ENCODE measurements at regions not wholly inside any gene's neighbourhood (a gene's known extent, or its start where the extent isn't known, plus 50 kb on each side); places are given as distances from the start of the nearest gene placed in this dataset.

- peaks cover 0 to 5% of the 10 kb centered on the region in 2 donors for H3K4me1 Mint-ChIP-seq
- H3K36me3 ChIP-seq (ENCODE audit: control insufficient read depth, insufficient read depth, low read length): no peaks in the 10 kb centered on the region
- peaks cover 2% of the 10 kb centered on the region for H3K27me3 ChIP-seq (ENCODE audit: control insufficient read depth, insufficient read depth, low read length)
- intact Hi-C loops (cut with micrococcal nuclease): no loop called here
- H3K36me3 Mint-ChIP-seq: peaks cover 22% of the 10 kb centered on the region
- peaks cover 36 to 51% of the 10 kb centered on the region in 2 donors for H3K27me3 Mint-ChIP-seq (ENCODE audit: low read depth in 2 of 2)
- no peak overlapping the region for H3K27ac ChIP-seq (ENCODE audit: low read length)
- no peak overlapping the region for H3K27ac Mint-ChIP-seq
- no peak overlapping the region for H3K4me3 ChIP-seq (ENCODE audit: low read length)
- no peak for TF ChIP-seq CTCF (IDR thresholded peaks at IDR 0.05)
- H3K4me3 Mint-ChIP-seq: no peak overlapping the region
- ATAC-seq: no peak
- DNase-seq: no peak
- peaks cover 9% of the 10 kb centered on the region in 2 donors for H3K9me3 Mint-ChIP-seq
- H3K4me1 ChIP-seq (ENCODE audit: control insufficient read depth, insufficient read depth, low read length): no peaks in the 10 kb centered on the region
- H3K9me3 ChIP-seq (ENCODE audit: control insufficient read depth, insufficient read depth, low read length): no peaks in the 10 kb centered on the region
- WGBS (ENCODE audit: insufficient coverage): 79% methylated on average over 1 of the region's 2 CpGs
Observed at GRCh38 chr14:104448321-104448720, 131.2 kb upstream of the C14orf180 start.

GRCh38 chr14:104448721-104449120 lies 130.8 kb upstream of the C14orf180 start:
- H3K36me3 ChIP-seq (ENCODE audit: control insufficient read depth, insufficient read depth, low read length): no peaks in the 10 kb centered on the region
- no peak for ATAC-seq
- Mint-ChIP-seq H3K4me1 (peaks cover 0 to 5% of the 10 kb centered on the region in 2 donors), H3K4me3 (no peak overlapping the region), H3K9me3 (peaks cover 9% of the 10 kb centered on the region in 2 donors), H3K27ac (no peak overlapping the region), H3K36me3 (peaks cover 22% of the 10 kb centered on the region), H3K27me3 (ENCODE audit: low read depth in 2 of 2) (peaks cover 36 to 54% of the 10 kb centered on the region in 2 donors)
- intact Hi-C loops (cut with micrococcal nuclease): no loop called here
- H3K27me3 ChIP-seq (ENCODE audit: control insufficient read depth, insufficient read depth, low read length): peaks cover 2% of the 10 kb centered on the region
- no peaks in the 10 kb centered on the region for H3K9me3 ChIP-seq (ENCODE audit: control insufficient read depth, insufficient read depth, low read length)
- 0% methylated on average over 1 of the region's 1 CpG for WGBS (ENCODE audit: insufficient coverage)
- no peak for DNase-seq
- no peak overlapping the region for H3K4me3 ChIP-seq (ENCODE audit: low read length)
- TF ChIP-seq CTCF (IDR thresholded peaks at IDR 0.05): no peak
- no peak overlapping the region for H3K27ac ChIP-seq (ENCODE audit: low read length)
- H3K4me1 ChIP-seq (ENCODE audit: control insufficient read depth, insufficient read depth, low read length): no peaks in the 10 kb centered on the region

GRCh38 chr14:104450811-104451401 lies 128.7 kb upstream of the C14orf180 start:
- DNase-seq (no peak), ATAC-seq (no peak)
- Mint-ChIP-seq H3K4me1 (no peaks in the 10 kb centered on the region), H3K36me3 (peaks cover 22% of the 10 kb centered on the region), H3K9me3 (peaks cover 6 to 9% of the 10 kb centered on the region in 2 donors), H3K4me3 (no peak overlapping the region), H3K27ac (no peak overlapping the region), H3K27me3 (ENCODE audit: low read depth in 2 of 2) (peaks cover 36 to 67% of the 10 kb centered on the region in 2 donors)
- Histone ChIP-seq H3K4me1 (ENCODE audit: control insufficient read depth, insufficient read depth, low read length) (no peaks in the 10 kb centered on the region), H3K9me3 (ENCODE audit: control insufficient read depth, insufficient read depth, low read length) (no peaks in the 10 kb centered on the region), H3K27ac (ENCODE audit: low read length) (no peak overlapping the region), H3K36me3 (ENCODE audit: control insufficient read depth, insufficient read depth, low read length) (no peaks in the 10 kb centered on the region), H3K4me3 (ENCODE audit: low read length) (no peak overlapping the region), H3K27me3 (ENCODE audit: control insufficient read depth, insufficient read depth, low read length) (peaks cover 2% of the 10 kb centered on the region)
- TF ChIP-seq CTCF (IDR thresholded peaks at IDR 0.05): no peak
- 92% methylated on average over 28 of the region's 28 CpGs for WGBS (ENCODE audit: insufficient coverage)
- intact Hi-C loops (cut with micrococcal nuclease): no loop called here

- H3K27me3 Mint-ChIP-seq (ENCODE audit: low read depth in 2 of 2): peaks cover 35 to 71% of the 10 kb centered on the region in 2 donors
- H3K4me1 ChIP-seq (ENCODE audit: control insufficient read depth, insufficient read depth, low read length): no peaks in the 10 kb centered on the region
- H3K4me3 ChIP-seq (ENCODE audit: low read length): no peak overlapping the region
- no peak overlapping the region for H3K4me3 Mint-ChIP-seq
- intact Hi-C loops (cut with micrococcal nuclease): no loop called here
- H3K36me3 Mint-ChIP-seq: peaks cover 22% of the 10 kb centered on the region
- H3K36me3 ChIP-seq (ENCODE audit: control insufficient read depth, insufficient read depth, low read length): no peaks in the 10 kb centered on the region
- no peak overlapping the region for H3K27ac ChIP-seq (ENCODE audit: low read length)
- no peak overlapping the region for H3K27ac Mint-ChIP-seq
- WGBS (ENCODE audit: insufficient coverage): 88% methylated on average over 10 of the region's 10 CpGs
- ATAC-seq: no peak
- no peaks in the 10 kb centered on the region for H3K9me3 ChIP-seq (ENCODE audit: control insufficient read depth, insufficient read depth, low read length)
- no peak for DNase-seq
- TF ChIP-seq CTCF (IDR thresholded peaks at IDR 0.05): no peak
- H3K4me1 Mint-ChIP-seq: no peaks in the 10 kb centered on the region
- H3K27me3 ChIP-seq (ENCODE audit: control insufficient read depth, insufficient read depth, low read length): peaks cover 2% of the 10 kb centered on the region
- H3K9me3 Mint-ChIP-seq: peaks cover 6 to 9% of the 10 kb centered on the region in 2 donors
Observed at GRCh38 chr14:104451474-104451873, 128.1 kb upstream of the C14orf180 start.
